Fibroblast of peridontal ligament (primary cell): ENCODE measurements at regions not wholly inside any gene's neighbourhood (a gene's known extent, or its start where the extent isn't known, plus 50 kb on each side); places are given as distances from the start of the nearest gene placed in this dataset.
"Not testable (repeated sequence)": the region's sequence is repeated elsewhere in the genome, so short reads cannot be mapped to it uniquely, and the experiment has no call there.

Experiments
- DNase-seq: peaks from one replicate; pipeline ENCODE4 v3.0.0-alpha.2; 2010; ENCODE audit errors: extremely low read depth

DNA sequence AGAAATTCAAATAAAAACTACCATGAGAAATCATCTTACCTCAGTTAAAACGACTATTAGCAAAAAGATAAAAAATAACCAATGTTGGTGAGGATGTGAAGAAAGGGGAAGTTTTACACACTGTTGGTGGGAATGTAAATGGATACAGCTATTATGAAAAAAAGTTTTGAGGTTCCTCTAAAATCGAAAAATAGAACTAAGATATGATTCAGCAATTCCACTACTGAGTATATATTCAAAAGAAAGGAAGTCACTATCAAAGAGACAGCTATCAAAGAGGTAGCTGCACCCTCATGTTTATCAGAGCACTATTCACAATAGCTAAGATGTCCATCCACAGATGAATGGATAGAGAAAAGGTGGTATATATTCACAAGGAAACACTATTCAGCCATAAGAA, 1888.4 kb downstream of the MAT2B start:
- DNase-seq, result no peak

- no peak for DNase-seq
Observed at GRCh38 chr5:165397516-165397915, 1892.1 kb downstream of the MAT2B start.

- peak; percentile 32 for DNase-seq
Observed at GRCh38 chr5:165400086-165400485, 1894.7 kb downstream of the MAT2B start.

DNA sequence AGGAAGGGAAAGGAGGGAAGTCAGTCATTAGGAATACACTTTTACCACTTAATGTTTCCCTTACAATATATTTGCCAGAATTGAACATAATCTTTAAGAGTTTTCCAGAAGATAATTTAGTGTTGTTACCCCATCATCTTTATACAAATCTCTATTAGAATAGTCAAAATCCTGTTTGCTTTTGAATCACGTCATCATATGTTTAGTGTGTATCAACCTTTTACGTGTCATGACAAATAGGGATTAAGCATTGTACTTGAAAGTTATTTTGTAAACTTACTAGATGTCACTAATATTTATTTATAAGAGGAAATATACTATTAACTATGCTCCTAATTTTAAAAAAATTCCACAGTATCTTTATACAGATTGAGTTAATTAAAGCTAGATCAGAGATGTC, 1899.5 kb downstream of the MAT2B start:
- DNase-seq, result no peak

- DNase-seq, result peak; percentile 30
Observed at GRCh38 chr5:165405340-165405739, 1899.9 kb downstream of the MAT2B start.

DNA sequence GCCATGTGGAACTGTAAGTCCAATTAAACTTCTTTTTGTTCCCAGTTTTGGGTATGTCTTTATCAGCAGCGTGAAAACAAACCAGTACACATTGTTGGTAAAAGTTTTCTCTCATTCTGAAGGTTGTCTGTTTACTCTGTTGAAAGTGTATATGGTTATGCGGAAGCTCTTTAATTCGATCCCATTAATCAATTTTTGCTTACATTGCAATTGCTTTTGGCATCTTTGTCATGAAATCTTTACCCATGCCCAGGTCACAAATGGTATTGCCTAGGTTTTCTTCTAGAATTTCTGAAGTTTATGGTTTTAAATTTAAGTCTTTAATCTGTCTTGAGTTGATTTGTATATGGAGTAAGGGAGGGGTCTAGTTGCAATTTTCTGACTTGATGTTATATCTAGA, 1901.9 kb downstream of the MAT2B start:
- DNase-seq, result no peak

DNA sequence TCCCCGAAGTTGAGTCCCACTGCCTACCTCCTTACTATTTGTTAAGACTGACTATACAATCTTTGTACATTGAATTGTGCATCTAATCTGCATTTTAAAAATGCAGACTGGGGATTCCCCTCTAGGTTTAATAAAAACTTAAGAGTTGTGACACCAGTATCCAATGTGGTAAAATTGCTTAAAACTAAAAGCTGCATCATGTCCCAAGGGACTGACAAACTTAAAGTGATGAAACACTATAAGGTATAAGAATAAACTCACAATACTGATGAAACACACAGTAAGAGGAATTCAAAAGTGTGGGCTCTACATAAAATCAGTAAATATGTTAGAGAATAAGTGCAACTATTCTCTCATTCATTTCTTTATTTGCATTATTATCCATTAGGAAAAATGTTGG, 1905.1 kb downstream of the MAT2B start:
- DNase-seq, result peak; percentile 54

DNA sequence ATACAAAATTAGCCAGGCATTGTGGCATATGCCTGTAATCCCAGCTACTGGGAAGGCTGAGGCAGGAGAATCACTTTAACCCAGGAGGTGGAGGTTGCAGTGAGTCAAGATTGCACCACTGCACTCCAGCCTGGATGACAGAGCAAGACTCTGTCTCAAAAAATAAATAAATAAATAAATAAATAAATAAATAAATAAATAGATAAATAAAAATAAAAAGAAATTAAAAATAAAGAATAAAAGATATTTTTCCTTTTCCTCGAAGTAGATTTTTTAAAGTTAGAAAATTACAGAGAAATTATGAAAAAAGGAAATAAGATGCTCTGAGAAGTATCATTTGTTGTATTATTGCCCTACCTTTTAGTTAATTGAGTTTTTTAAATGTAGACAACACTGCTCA, 1906.1 kb downstream of the MAT2B start:
- not testable (repeated sequence) for DNase-seq

DNA sequence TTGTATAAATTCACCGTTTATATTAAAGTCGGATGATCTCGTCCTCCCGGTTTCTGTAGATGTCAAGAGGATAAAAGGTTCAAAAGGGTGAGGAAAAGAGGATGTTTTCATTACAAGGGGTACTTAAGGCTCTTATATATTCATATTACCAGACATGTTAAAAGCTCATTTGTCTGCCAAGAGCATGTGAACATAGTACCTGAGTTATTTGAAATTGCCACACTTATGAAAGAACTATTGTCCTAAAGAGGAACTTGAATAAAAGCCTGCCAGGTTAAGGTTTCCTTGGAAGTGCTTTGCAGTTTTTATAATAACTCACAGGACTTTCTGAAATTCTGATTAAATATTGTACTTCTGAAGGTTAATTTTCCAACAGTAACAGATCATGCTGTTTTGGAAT, 1915.1 kb downstream of the MAT2B start:
- DNase-seq, result no peak

DNA sequence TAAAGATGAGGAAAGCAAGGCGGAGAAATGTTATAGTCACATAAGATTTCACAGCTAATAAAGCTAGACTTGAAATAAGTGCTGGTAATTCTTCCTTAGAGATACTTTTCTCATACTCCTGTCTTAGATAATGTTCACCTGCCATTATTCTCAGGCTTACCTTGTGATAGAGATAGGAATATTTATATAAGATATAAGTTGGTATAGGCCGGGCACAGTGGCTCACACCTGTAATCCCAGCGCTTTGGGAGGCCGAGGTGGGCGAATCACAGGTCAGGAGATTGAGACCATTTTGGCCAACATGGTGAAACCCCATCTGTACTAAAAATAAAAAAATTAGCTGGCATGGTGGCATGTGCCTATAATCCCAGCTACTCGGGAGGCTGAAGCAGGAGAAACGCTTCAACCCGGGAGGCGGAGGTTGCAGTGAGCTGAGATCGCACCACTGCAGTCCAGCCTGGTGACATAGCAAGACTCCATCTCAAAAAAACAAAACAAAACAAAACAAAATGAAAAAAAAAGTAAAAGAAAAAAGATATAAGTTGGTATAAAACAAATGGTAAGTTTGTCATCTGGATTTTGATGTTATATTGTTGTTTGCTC, 1918.4 kb downstream of the MAT2B start:
- DNase-seq, result no peak

- no peak for DNase-seq
Observed at GRCh38 chr5:165425594-165425993, 1920.2 kb downstream of the MAT2B start.

DNA sequence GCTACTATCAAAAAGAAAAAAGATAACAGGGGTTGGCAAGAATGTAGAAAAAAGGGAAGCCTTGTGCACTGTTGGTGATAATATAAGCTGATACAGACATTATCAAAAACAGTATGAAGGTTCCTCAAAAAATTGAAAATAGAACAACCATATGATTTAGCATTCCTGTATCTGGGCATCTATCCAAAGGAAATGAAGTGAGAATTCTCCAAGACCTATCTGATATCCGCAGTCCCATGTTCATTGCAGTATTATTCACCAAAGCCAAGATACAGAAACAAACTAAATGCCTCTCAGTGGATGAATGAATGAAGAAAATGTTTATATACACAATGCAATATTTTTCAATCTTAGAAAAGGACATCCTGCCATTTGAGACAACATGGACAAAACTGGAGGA, 1943.3 kb downstream of the MAT2B start:
- no peak for DNase-seq

- DNase-seq, result peak; percentile 74
Observed at GRCh38 chr5:165457859-165458481, 1952.6 kb downstream of the MAT2B start.

- DNase-seq, result peak; percentile 65
Observed at GRCh38 chr5:165459232-165459631, 1953.8 kb downstream of the MAT2B start.

GRCh38 chr5:165460911-165461310, 1955.5 kb downstream of the MAT2B start:
- peak; percentile 32 for DNase-seq

DNA sequence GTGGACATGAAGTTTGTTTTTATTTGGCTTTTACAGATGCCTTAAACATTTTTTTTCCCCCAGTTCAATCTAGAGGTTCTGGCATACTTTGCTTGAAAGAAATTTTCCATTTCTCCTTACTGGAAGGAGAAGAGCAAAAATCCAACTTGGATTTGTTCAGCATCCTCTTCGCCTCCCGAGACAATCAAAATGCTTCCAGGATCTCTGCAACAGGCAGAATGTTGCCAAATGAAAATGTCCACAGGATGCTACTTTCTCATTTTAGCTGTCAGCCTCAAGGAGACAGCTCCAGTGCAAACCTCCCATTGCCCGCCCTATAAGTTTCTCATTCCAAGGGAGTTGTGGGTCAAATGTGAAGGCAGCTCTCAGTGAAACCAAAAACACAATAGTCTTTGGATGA, 1972.1 kb downstream of the MAT2B start:
- no peak for DNase-seq

DNA sequence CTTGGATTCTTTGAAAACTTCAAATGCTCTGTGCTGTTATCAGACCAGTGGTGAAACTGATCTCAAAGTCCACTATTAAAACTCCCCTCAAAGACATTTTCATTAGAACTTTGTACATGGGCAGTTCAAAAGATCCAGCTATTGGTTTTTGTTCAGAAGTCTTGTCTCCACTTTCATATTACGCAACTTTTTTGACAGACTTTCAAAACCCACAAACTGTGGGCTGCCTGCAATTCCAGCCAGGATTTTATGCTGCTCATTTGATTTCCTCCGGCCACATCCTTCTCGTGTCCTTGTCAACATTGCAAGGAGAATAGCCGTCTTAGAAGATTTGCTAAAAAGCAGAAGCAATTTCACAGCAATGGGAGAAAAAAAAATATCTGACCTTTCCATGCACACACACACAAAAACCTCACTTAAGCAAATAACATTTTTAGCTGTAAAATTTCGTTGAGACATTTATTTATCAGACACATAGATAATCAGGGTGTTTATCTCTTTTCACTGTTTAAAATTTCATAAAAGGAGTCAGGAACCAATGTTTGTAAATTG, 1990.5 kb downstream of the MAT2B start:
- DNase-seq, result peak; percentile 77

- peak; percentile 19 for DNase-seq
Observed at GRCh38 chr5:165497707-165498106, 1992.3 kb downstream of the MAT2B start.

DNA sequence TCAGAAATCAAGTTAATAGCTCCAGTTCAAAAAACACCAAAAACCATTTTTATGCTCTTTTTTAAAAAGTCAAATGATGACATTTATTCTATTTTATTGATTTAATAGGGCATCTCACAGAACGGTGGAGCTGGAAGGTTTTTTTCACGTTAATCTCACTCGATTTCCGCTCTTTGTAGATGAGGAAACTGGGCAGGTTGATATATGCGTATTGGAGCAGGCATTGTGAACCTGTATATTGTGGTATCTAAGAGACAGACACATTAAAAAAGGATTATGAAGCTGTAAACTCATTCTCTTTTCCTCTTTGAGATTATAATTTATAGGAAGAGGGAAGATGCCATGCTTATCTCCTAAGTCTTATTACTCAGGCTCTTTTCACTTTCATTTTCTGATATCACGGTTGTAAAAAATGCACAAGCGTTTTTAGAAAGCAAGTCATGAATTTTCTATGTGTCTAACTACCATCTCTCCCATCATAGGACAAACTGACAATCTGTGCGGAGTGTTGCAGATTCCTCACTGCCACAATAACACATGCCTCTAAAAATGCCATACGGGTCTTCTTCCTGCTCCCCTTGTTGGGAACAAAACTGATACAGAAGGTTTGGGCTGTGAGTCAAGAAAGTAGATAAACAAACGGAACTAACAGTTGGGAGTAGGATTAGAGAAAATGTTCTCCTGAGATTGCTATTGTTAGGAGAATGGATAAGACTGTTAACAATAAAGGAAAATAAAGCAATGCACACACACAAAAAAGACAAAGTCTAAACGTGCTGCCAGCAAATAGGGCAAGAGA, 1997.7 kb downstream of the MAT2B start:
- peak; percentile 18 for DNase-seq

DNA sequence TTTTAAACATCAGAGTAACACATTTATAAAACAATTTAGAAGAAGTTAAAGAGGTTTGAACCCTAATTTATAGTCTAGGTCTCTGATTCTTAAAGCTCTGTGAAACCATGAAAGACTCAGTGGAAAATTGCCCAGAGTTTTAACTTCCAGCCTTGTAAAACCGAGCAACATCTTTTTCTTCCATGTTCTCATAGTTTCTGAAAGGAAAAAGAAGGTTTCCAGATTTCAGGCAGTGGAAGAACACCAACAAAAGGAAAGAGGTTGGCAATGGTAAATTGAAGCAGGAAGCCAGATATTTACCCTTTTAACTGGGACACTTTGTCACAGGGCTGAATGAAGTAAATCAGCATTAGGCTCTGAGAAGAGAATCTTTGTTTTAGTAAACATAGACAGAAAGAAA, 1999.3 kb downstream of the MAT2B start:
- DNase-seq, result no peak

GRCh38 chr5:165508286-165508685, 2002.9 kb downstream of the MAT2B start:
- no peak for DNase-seq

DNA sequence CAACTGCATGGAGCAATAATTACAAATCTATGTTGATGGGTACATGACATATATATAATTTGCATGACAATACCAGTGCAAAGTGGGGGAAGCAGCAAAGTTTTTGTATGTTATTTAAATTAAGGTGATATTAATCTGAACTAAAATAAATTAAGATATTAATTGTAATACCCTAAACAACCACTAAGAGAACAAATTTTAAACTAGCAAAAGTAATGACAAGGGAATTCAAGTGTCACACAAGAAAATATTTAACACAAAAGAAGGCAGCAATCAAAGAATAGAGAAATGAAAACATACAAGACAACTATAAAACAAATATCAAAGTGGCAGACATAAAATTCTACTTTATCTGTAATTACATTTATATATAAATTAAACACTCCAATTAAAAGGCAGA, 2003.4 kb downstream of the MAT2B start:
- no peak for DNase-seq
